ENCODE measurements at regions not wholly inside any gene's neighbourhood (a gene's known extent, or its start where the extent isn't known, plus 50 kb on each side); places are given as distances from the start of the nearest gene placed in this dataset.

DNA sequence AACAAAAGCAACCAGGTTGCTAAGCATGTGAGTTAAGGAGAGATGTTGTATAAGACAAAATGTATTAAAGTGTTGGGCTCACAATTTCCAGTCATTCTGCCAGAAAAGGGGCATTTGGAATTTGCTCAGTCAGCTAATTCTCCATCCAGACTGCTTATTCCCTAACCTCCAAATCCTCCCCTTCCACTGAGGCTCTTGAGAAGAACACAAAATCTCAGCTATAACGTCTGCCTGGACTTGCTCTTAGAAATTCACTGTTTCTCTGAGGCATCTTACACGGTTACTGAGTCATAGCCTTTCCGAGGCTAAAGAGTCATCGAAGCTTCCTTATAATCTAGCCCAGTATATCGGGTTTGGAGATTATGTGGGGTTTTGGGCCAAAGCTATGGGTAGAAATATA lies 548.2 kb upstream of the ADGRL4 start:
- H3K4me3 Mint-ChIP-seq = no peak overlapping the region
- H3K27ac Mint-ChIP-seq = no peak overlapping the region
- H3K9me3 Mint-ChIP-seq = peaks cover 8% of the 10 kb centered on the region
- DNase-seq = no peak
- no peaks in the 10 kb centered on the region for H3K36me3 Mint-ChIP-seq (ENCODE audit: low read depth)
- ATAC-seq = no peak
- H3K27me3 Mint-ChIP-seq = no peaks in the 10 kb centered on the region
- H3K4me1 Mint-ChIP-seq = no peaks in the 10 kb centered on the region

- Mint-ChIP-seq H3K27me3 (no peaks in the 10 kb centered on the region), H3K9me3 (peaks cover under 1% of the 10 kb centered on the region), H3K4me1 (no peaks in the 10 kb centered on the region), H3K36me3 (ENCODE audit: low read depth) (no peaks in the 10 kb centered on the region), H3K27ac (no peak overlapping the region), H3K4me3 (no peak overlapping the region)
- DNase-seq (no peak), ATAC-seq (no peak)
These were observed 544.8 kb upstream of the ADGRL4 start for GRCh38 chr1:79551321-79551720.

DNA sequence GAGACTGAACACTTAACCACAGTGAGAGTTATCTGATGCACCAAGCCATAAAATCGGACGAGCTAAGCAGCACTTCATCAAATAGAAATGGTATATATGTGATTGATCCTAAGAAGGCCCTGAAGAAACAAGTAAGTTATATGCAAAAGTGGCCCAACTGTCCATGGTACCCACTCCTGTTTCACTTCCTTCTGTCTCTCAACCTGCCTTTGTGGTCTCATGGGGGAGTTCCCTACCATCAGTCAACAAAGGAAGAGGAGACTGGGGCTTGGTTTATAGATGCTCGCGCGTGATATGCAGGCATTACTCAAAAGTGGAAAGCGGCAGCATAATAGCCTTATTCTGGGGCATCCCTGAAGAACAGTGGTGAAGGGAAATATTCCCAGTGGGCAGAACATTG lies 543.9 kb upstream of the ADGRL4 start:
- DNase-seq (no peak), ATAC-seq (no peak)
- Mint-ChIP-seq H3K36me3 (ENCODE audit: low read depth) (no peaks in the 10 kb centered on the region), H3K4me1 (no peaks in the 10 kb centered on the region), H3K27ac (no peak overlapping the region), H3K4me3 (no peak overlapping the region), H3K27me3 (no peaks in the 10 kb centered on the region), H3K9me3 (no peaks in the 10 kb centered on the region)

DNA sequence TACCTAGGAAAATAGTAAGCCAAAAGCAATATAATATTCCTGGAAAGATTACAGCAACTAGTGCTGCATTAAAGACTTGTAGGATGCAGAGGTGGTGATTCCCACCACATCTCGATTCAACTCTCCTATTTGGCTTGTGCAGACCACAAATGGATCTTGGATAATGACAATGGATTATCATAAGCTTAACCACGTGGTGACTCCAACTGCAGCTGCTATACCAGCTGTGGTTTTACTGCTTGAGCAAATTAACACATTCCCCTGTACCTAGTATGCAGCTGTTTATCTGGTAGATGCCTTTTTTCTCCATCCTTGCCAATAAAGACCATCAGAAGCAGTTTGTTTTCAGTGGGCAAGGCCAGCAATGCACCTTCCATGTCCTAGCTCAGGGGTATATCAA lies 542.7 kb upstream of the ADGRL4 start:
- no peaks in the 10 kb centered on the region for H3K27me3 Mint-ChIP-seq

GRCh38 chr1:79547514-79547913 lies 541.0 kb upstream of the ADGRL4 start:
- DNase-seq (no peak), ATAC-seq (no peak)
- no peak overlapping the region for H3K27ac Mint-ChIP-seq
- H3K4me3 Mint-ChIP-seq = no peak overlapping the region
- H3K4me1 Mint-ChIP-seq = no peaks in the 10 kb centered on the region
- no peaks in the 10 kb centered on the region for H3K36me3 Mint-ChIP-seq (ENCODE audit: low read depth)
- H3K9me3 Mint-ChIP-seq = no peaks in the 10 kb centered on the region
- no peaks in the 10 kb centered on the region for H3K27me3 Mint-ChIP-seq

More for the DNA sequence above, 542.7 kb upstream of the ADGRL4 start:
- no peak for ATAC-seq
- H3K36me3 Mint-ChIP-seq (ENCODE audit: low read depth) = no peaks in the 10 kb centered on the region
- no peak overlapping the region for H3K4me3 Mint-ChIP-seq
- H3K4me1 Mint-ChIP-seq = no peaks in the 10 kb centered on the region
- no peak overlapping the region for H3K27ac Mint-ChIP-seq
- H3K9me3 Mint-ChIP-seq = no peaks in the 10 kb centered on the region
- DNase-seq = no peak

DNA sequence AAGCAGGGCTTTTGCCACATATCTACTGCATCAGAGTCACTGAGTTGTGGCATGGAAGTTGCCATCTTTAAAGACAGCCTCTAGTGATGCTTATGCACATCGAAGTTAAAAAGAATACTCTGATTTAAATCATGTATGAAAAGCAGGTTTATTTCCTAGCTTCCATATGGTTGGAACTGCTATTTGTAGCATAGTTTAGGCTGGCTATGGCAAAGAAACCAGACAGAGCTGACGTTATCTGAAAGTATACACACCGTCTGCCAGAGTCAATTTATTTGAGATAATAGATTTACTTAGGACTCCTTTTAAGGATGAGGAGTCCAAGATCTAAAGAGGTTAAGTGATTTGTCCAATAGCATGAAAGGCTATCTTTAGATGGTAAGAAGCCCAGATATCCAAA lies 536.9 kb upstream of the ADGRL4 start:
- Mint-ChIP-seq H3K27me3 (no peaks in the 10 kb centered on the region), H3K9me3 (no peaks in the 10 kb centered on the region), H3K27ac (no peak overlapping the region), H3K4me1 (no peaks in the 10 kb centered on the region), H3K36me3 (ENCODE audit: low read depth) (no peaks in the 10 kb centered on the region), H3K4me3 (no peak overlapping the region)
- no peak for DNase-seq
- ATAC-seq = no peak

DNA sequence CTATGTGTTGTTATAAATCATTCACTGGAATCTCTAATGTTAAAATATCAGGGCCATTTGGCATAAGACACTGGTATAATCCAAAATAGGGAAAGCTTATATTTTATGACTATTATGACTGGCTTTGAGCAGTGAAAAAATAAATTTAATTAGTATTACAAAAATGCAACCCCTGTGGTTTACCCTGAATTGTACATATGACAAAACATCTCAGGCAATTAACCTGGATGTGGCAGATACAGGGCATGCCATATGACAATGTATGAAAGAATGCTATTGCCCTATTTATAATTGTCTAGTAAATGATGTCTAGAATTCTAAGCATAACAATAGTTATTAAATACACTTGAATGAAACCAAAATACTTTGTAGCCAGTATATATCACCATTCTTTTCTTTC lies 532.5 kb upstream of the ADGRL4 start:
- Mint-ChIP-seq H3K27me3 (no peaks in the 10 kb centered on the region), H3K4me1 (no peaks in the 10 kb centered on the region), H3K27ac (no peak overlapping the region), H3K36me3 (ENCODE audit: low read depth) (no peaks in the 10 kb centered on the region), H3K4me3 (no peak overlapping the region), H3K9me3 (peaks cover 4% of the 10 kb centered on the region)
- ATAC-seq (no peak), DNase-seq (no peak)

GRCh38 chr1:79532555-79532954 lies 526.0 kb upstream of the ADGRL4 start:
- peaks cover 4% of the 10 kb centered on the region for H3K9me3 Mint-ChIP-seq

GRCh38 chr1:79531790-79532189 lies 525.3 kb upstream of the ADGRL4 start:
- no peaks in the 10 kb centered on the region for H3K27me3 Mint-ChIP-seq
- ATAC-seq (no peak), DNase-seq (no peak)
- H3K4me3 Mint-ChIP-seq = no peak overlapping the region
- H3K9me3 Mint-ChIP-seq = no peaks in the 10 kb centered on the region
- H3K4me1 Mint-ChIP-seq = no peaks in the 10 kb centered on the region
- no peaks in the 10 kb centered on the region for H3K36me3 Mint-ChIP-seq (ENCODE audit: low read depth)
- H3K27ac Mint-ChIP-seq = no peak overlapping the region

More at GRCh38 chr1:79532555-79532954, 526.0 kb upstream of the ADGRL4 start:
- no peak for DNase-seq
- H3K4me1 Mint-ChIP-seq = no peaks in the 10 kb centered on the region
- ATAC-seq = no peak
- H3K36me3 Mint-ChIP-seq (ENCODE audit: low read depth) = no peaks in the 10 kb centered on the region
- H3K27ac Mint-ChIP-seq = no peak overlapping the region
- no peak overlapping the region for H3K4me3 Mint-ChIP-seq
- H3K27me3 Mint-ChIP-seq = no peaks in the 10 kb centered on the region

GRCh38 chr1:79530476-79530875 lies 523.9 kb upstream of the ADGRL4 start:
- Mint-ChIP-seq H3K4me1 (no peaks in the 10 kb centered on the region), H3K27me3 (no peaks in the 10 kb centered on the region), H3K9me3 (peaks cover 4% of the 10 kb centered on the region), H3K36me3 (ENCODE audit: low read depth) (no peaks in the 10 kb centered on the region), H3K27ac (no peak overlapping the region), H3K4me3 (no peak overlapping the region)
- DNase-seq (no peak), ATAC-seq (no peak)

- Mint-ChIP-seq H3K4me1 (no peaks in the 10 kb centered on the region), H3K4me3 (no peak overlapping the region), H3K27me3 (no peaks in the 10 kb centered on the region), H3K9me3 (peaks cover 7% of the 10 kb centered on the region), H3K27ac (no peak overlapping the region), H3K36me3 (ENCODE audit: low read depth) (no peaks in the 10 kb centered on the region)
- ATAC-seq (no peak), DNase-seq (no peak)
These were observed 523.5 kb upstream of the ADGRL4 start for GRCh38 chr1:79530055-79530454.

GRCh38 chr1:79524126-79524525 lies 517.6 kb upstream of the ADGRL4 start:
- Mint-ChIP-seq H3K27me3 (no peaks in the 10 kb centered on the region), H3K9me3 (peaks cover 9% of the 10 kb centered on the region), H3K4me1 (no peaks in the 10 kb centered on the region), H3K27ac (no peak overlapping the region), H3K36me3 (ENCODE audit: low read depth) (no peaks in the 10 kb centered on the region), H3K4me3 (no peak overlapping the region)
- DNase-seq (no peak), ATAC-seq (no peak)

DNA sequence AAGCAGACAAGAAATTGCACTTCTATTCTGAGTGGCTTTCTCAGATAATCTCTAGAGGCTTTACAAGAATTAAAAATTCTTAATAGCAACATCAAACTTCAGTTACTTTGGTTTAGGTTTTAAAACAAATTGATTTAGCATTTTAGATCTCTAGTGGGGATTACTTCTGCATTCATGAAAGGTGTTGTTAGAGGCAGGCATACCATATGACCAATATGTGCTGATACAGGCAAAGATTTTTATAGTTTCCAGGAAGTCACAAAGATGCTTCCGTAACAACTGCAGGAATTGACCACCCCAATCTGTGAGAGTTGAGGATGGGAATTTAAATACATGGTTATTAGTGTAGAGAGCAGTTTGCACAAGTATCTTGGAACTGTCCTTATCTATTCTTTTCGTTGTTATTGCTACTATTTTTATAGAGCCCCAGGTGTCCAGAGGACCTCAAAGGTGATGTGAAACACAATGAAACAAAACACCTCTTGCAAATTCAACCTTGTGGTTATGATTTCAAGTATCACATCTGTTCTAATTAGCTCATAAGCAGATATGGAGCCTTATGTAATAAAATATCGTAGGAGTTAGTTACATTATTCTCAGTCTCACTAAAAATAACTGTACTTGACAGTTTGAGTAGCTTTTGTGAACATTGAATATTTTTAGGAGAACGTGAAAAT lies 512.7 kb upstream of the ADGRL4 start:
- Mint-ChIP-seq H3K36me3 (ENCODE audit: low read depth) (no peaks in the 10 kb centered on the region), H3K4me1 (no peaks in the 10 kb centered on the region), H3K9me3 (no peaks in the 10 kb centered on the region), H3K27me3 (no peaks in the 10 kb centered on the region), H3K4me3 (no peak overlapping the region), H3K27ac (no peak overlapping the region)
- DNase-seq (no peak), ATAC-seq (no peak)

DNA sequence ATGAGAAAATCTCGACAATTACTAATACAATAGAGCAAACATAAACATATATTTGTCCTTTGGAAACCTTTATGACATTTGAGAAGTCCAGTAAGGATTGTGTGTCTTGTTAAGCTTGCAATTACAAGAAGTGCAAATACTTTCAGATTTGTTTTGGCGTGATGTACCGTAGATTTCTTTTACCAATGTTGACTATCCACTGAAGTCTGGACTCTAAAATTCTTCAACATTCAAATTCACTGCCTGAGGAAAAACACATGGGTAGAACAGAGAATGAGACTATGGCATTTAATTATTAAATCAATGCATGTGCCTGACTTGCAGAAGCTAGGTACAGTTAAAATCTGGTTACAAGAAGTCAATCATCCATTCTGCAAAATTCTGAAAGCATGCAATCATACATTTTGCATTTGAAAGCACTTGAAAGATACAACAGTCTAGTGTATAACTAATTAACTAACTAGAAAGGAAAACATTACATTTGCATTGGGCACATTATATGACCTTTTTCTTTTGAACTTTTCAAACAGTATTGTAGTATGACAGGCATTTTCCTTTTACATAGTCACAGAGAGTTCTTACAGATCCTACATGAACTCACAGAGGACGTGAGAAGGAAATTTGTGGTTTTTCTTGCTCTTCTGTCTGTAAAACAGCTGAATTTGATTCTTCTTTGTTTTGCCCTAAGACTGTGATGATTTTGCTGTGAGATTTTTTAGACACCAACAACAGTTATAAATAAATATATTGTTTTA lies 511.1 kb upstream of the ADGRL4 start:
- Mint-ChIP-seq H3K27ac (no peak overlapping the region), H3K27me3 (no peaks in the 10 kb centered on the region), H3K4me3 (no peak overlapping the region), H3K36me3 (ENCODE audit: low read depth) (no peaks in the 10 kb centered on the region), H3K4me1 (no peaks in the 10 kb centered on the region), H3K9me3 (no peaks in the 10 kb centered on the region)
- ATAC-seq (no peak), DNase-seq (no peak)

DNA sequence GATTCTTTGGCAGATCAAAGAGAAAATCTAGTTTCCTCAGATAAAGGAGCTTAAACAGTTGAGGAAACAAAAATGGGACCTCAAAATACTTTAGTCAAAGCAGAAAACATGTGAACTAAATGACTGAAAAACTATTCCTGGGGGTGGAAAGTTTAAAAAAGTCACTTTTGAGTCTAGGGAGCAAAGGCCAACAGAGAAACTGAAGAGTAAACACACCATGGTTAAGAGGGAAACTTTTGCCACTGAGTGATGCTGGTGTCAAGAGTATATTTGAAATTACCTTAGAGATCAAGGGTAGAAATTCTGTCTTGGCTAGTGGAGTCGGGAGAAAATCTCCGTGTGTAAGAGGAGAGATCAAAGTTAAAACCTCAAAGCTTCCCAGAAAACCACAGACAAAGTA lies 501.2 kb upstream of the ADGRL4 start:
- ATAC-seq (no peak), DNase-seq (no peak)
- H3K27ac Mint-ChIP-seq = no peak overlapping the region
- no peak overlapping the region for H3K4me3 Mint-ChIP-seq
- peaks cover 11% of the 10 kb centered on the region for H3K9me3 Mint-ChIP-seq
- H3K27me3 Mint-ChIP-seq = no peaks in the 10 kb centered on the region
- H3K36me3 Mint-ChIP-seq (ENCODE audit: low read depth) = no peaks in the 10 kb centered on the region
- no peaks in the 10 kb centered on the region for H3K4me1 Mint-ChIP-seq
